Adrenal gland (tissue), 9 donors: ENCODE measurements at regions not wholly inside any gene's neighbourhood (a gene's known extent, or its start where the extent isn't known, plus 50 kb on each side); places are given as distances from the start of the nearest gene placed in this dataset.
"Not testable (repeated sequence)": the region's sequence is repeated elsewhere in the genome, so short reads cannot be mapped to it uniquely, and the experiment has no call there.

Experiments
- DNase-seq, 7 donors: peaks; one replicate each; pipeline ENCODE4 v3.0.0-alpha.2; 2019 to 2020
- H3K27ac ChIP-seq, 5 donors: fragments of 200-600 bp; sonication (generic) in 4 of 5; 1 replicate in 3 of 5; 2 replicates in 2 of 5; pipeline versions ENCODE4 v1.5.1 to v1.8.0; 2016 to 2020; ENCODE audit warnings: mild to moderate bottlenecking in 1 of 5
- H3K27me3 ChIP-seq: fragments of 200-600 bp; 2 replicates; pipeline ENCODE4 v1.8.0; 2021
- H3K36me3 ChIP-seq, 2 donors: fragments of 200-600 bp; replicated peaks in 1 of 2; 1 replicate in 1 of 2; 2 replicates in 1 of 2; pipeline versions ENCODE4 v1.5.1 to v1.8.0; 2018 to 2022
- H3K4me1 ChIP-seq, 2 donors: fragments of 200-600 bp; replicated peaks in 1 of 2; 1 replicate in 1 of 2; 2 replicates in 1 of 2; pipeline versions ENCODE4 v1.5.1 to v1.8.0; 2018 to 2021
- H3K4me3 ChIP-seq, 4 donors: fragments of 200-600 bp; sonication (generic) in 3 of 4; one replicate each; pipeline ENCODE4 v1.5.1; 2016 to 2018
- H3K9me3 ChIP-seq, 3 donors: fragments of 200-600 bp; sonication (generic) in 1 of 3; replicated peaks in 1 of 3; 1 replicate in 2 of 3; 2 replicates in 1 of 3; pipeline versions ENCODE4 v1.5.1 to v1.8.0; 2016 to 2021
- CTCF ChIP-seq, 6 experiments: fragments of 450-650 bp in 4 of 6; fragments of 200-600 bp in 2 of 6; sonication (generic) in 1 of 6; IDR thresholded peaks; 1 replicate in 5 of 6; 2 replicates in 1 of 6; pipeline versions ENCODE4 v1.5.1 to v1.8.0; 2016 to 2021; ENCODE audit warnings: antibody characterized with exemption in 6 of 6, mild to moderate bottlenecking in 2 of 6, moderate library complexity in 1 of 6
- POLR2A ChIP-seq, 2 donors: fragments of 450-650 bp; IDR thresholded peaks; one replicate each; pipeline ENCODE4 v1.6.1; 2017; ENCODE audit warnings: antibody characterized with exemption in 2 of 2, mild to moderate bottlenecking in 2 of 2, moderate library complexity in 1 of 2
- whole genome bisulfite sequencing, 4 donors: extraction: QIAGEN DNeasy Blood & Tissue Kit in 2 of 4; methylation state at CpG; one replicate each; pipeline versions ENCODE4 v1.1.5 to v1.1.7; 2013 to 2017; 5-methylcytosine and 5-hydroxymethylcytosine counted together
- intact Hi-C, 2 donors: fragments of 100-400 bp; cut with DNase I; formaldehyde crosslinking; loops; one replicate each; pipeline versions ENCODE4 v1.14.1 to v1.15.0; 2022 to 2023
- donor health status: healthy with polysubstance abuse.
- donor health status: Bipolar disorder and iron deficiency.
- donor health status: DM: yes; HTN: yes; CAD: no.
- donor health status: DM: no; HTN: no; CAD: no.
- donor health status: DM: no; HTN: no; CAD: no.

GRCh38 chr4:72641611-72642010 lies 72.6 kb upstream of the ADAMTS3 start:
- no peaks in the 10 kb centered on the region for H3K4me1 ChIP-seq
- H3K9me3 ChIP-seq, result no peaks in the 10 kb centered on the region
- no peaks in the 10 kb centered on the region for H3K27me3 ChIP-seq
- no peak overlapping the region for H3K4me3 ChIP-seq
- H3K36me3 ChIP-seq, result no peaks in the 10 kb centered on the region
- 80 to 89% (median 85%) methylated on average over 2 of the region's 2 CpGs for WGBS, 4 donors
- H3K27ac ChIP-seq, result no peak overlapping the region
- intact Hi-C loops, result no loop called here
- DNase-seq, result no peak
- no peak for TF ChIP-seq POLR2A (IDR thresholded peaks at IDR 0.05)
- TF ChIP-seq CTCF (IDR thresholded peaks at IDR 0.05), result no peak

DNA sequence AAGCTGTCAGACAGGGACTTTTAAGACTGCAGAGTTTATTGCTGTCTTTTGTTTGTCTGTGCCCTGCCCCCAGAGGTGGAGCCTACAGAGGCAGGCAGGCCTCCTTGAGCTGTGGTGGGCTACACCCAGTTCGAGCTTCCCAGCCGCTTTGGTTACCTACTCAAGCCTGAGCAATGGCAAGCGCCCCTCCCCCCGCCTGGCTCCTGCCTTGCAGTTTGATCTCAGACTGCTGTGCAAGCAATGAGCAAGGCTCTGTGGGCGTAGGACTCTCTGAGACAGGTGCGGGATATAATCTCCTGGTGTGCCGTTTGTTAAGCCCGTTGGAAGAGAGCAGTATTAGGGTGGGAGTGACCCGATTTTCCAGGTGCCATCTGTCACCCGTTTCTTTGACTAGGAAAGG lies 67.8 kb upstream of the ADAMTS3 start:
- intact Hi-C loops, DNase-seq, H3K9me3 ChIP-seq, H3K27ac ChIP-seq, H3K36me3 ChIP-seq, H3K4me3 ChIP-seq, H3K4me1 ChIP-seq, H3K27me3 ChIP-seq: not testable (repeated sequence)
- 71 to 87% (median 83%) methylated on average over 2 to 10 of the region's 10 CpGs for WGBS, 4 donors

- intact Hi-C loops, DNase-seq: not testable (repeated sequence)
- WGBS, 4 donors, result 79 to 86% (median 84%) methylated on average over 6 of the region's 6 CpGs
Observed at GRCh38 chr4:72635931-72636330, 66.9 kb upstream of the ADAMTS3 start.

GRCh38 chr4:72632253-72632652 lies 63.2 kb upstream of the ADAMTS3 start:
- DNase-seq, intact Hi-C loops, H3K36me3 ChIP-seq, H3K9me3 ChIP-seq, H3K27ac ChIP-seq, H3K27me3 ChIP-seq, H3K4me3 ChIP-seq, H3K4me1 ChIP-seq: not testable (repeated sequence)
- WGBS, 4 donors, result 78 to 87% (median 86%) methylated on average over 6 to 7 of the region's 7 CpGs

More at GRCh38 chr4:72635931-72636330, 66.9 kb upstream of the ADAMTS3 start:
- H3K9me3 ChIP-seq, H3K4me3 ChIP-seq, H3K27ac ChIP-seq, H3K27me3 ChIP-seq, H3K36me3 ChIP-seq, H3K4me1 ChIP-seq: not testable (repeated sequence)

- DNase-seq, result peak; percentile 63 to 81 (median 73)
- no peak for TF ChIP-seq POLR2A (IDR thresholded peaks at IDR 0.05)
- TF ChIP-seq CTCF (IDR thresholded peaks at IDR 0.05), result no peak
- Histone ChIP-seq H3K4me3 (no peak overlapping the region), H3K9me3 (no peaks in the 10 kb centered on the region), H3K36me3 (no peaks in the 10 kb centered on the region), H3K27me3 (no peaks in the 10 kb centered on the region), H3K4me1 (no peaks in the 10 kb centered on the region), H3K27ac (no peak overlapping the region)
- intact Hi-C loops, result no loop called here
- WGBS, 4 donors, result 81 to 100% (median 92%) methylated on average over 1 of the region's 1 CpG
Observed at GRCh38 chr4:72631296-72631695, 62.3 kb upstream of the ADAMTS3 start.

GRCh38 chr4:72629540-72629939 lies 60.5 kb upstream of the ADAMTS3 start:
- Histone ChIP-seq H3K27ac (no peak overlapping the region), H3K4me1 (no peaks in the 10 kb centered on the region), H3K4me3 (no peak overlapping the region), H3K27me3 (no peaks in the 10 kb centered on the region), H3K36me3 (no peaks in the 10 kb centered on the region), H3K9me3 (no peaks in the 10 kb centered on the region)
- TF ChIP-seq CTCF (IDR thresholded peaks at IDR 0.05) (no peak), POLR2A (IDR thresholded peaks at IDR 0.05) (no peak)
- DNase-seq, result no peak
- intact Hi-C loops, result no loop called here
- WGBS, 4 donors, result 75 to 91% (median 83%) methylated on average over 1 of the region's 1 CpG
